CD4-positive, alpha-beta T cell treated with Interleukin-17A for 1 hour (primary cell): ENCODE measurements at regions not wholly inside any gene's neighbourhood (a gene's known extent, or its start where the extent isn't known, plus 50 kb on each side); places are given as distances from the start of the nearest gene placed in this dataset.

Source experiments
- DNase-seq: peaks from one replicate; pipeline ENCODE4 v3.0.0-alpha.2; 2020

DNA sequence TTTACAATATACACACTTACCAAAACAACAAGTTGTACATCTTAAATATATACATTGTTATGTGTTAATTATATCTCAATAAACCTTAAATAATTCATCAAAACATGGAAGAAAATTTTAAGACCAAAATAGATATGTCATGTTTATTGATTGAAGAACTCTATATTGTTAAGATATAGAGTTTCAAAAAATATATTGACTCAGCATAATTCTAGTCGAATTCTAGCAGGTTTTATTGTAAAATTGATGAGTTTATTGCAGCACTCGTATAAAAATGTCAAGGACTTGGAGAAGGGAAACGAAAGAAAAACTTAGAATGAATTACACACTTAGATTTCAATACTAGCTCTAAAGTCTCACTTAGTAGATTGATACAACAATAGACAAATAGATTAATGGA is 575.4 kb upstream of the SORCS1 start:
- DNase-seq = no peak

DNA sequence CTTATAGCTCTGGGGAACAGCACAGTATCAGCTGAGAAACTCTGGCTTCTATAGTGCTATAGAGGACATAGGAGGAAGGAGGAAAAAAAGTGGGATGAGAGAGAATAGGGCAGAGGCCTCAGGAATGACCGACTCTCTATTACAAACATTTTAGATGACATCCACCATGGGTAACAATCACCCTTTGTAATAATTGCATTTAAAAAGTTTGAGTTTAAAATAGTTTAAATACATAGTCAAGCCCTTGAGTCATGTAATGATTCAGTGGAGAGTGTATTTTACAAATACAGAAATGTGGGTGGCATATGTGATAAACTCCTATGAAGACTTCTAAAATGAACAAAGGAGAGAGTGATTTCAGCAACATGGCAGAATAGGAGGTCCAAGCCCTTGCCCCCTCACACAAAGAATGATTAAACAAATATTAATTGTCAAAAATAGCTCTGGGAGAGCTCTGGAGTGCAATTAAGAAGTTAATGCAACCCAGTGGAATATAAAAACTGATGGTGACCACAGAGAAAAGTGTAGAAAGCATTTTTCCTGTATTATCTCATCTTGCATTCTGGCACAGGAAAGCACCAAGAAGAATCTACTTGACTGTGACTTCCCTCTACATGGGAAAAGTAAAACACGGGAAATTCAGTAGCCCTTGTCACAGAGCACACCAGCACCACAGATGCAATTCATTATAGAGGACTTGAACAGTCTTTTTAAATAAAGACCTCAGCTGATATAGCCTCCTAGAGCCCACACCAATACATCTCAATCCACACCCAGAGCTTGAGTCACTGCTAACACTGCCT is 569.0 kb upstream of the SORCS1 start:
- DNase-seq = no peak

DNA sequence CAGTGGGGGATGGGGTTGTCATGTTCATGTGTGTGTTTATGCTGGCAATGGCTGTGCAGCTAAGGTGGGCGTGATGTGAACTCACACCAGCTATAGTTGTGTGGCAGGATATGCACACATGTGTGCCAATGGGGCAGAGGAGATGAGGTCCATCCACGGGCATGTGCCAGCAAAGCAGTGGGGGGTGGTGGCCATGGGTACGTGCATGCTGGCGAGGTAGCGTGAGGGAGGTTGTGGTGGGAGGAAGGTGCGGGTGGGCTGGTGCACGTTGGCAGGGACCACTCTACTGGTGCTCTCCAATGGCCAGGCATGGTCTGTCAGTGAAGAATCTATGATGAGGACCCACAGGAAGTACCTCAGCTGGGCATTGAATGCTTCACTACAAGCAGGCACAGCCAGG is 567.5 kb upstream of the SORCS1 start:
- DNase-seq = no peak

DNA sequence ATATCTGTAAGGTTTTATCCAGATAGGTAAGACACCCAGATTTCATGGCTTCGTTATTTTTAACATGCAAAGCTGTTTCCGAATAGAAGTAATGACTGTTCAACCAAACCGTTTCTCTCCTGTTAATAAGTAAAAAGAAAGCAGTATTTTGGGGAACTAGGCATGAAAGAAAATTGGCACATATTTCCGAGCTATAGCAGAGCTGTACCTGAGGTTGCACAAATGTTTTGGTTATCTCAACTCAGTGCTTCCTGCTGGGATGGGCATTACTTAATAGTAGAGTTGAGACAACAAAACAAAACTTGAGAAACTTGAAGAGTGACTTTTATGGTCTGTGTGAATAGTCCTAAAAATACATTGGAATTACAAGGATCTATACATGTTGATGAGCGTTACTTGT is 564.3 kb upstream of the SORCS1 start:
- DNase-seq = no peak

DNA sequence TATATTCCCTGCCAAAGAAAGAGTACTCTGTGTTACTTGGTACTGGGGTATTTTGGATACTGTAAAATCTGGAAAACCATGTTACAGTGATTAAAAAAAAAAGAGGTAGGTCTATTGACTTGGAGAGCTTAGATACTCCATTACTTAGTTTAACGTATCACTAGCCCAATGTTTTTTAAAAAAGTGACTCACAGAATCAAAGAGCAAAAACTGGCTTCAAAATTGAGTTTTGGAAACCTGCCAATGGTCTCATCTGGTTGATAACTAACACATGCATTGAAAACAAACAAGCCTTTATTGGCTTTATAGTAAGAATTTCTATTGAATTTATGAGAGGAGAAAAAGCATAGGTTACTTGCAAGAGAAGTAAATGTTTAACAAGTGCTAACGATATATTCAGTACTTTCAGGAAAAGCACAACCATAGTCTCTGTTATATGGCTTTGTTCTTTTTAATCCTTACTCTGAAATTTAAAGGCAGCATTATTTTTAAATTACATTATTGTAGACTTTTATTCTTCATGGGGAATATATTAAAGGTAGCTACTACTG is 563.3 kb upstream of the SORCS1 start:
- DNase-seq = no peak

DNA sequence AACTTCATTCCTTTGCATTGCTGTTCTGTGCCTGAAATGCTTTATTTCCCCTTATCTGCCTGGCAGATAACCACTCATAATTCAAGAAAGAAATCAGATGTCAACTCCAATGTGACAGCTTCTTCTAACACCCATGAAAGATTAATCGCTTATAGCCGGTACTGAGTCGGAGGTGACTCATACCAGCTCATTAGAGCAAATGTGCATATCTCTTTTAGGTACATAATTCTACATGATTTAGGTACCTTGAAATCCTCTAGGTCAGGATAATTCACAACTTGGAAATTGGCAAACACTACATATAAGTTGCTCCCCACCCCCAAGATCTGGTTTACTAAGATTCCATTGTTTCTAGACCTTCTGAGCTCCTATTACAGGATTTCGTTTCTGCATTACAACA is 554.4 kb upstream of the SORCS1 start:
- DNase-seq = no peak

DNA sequence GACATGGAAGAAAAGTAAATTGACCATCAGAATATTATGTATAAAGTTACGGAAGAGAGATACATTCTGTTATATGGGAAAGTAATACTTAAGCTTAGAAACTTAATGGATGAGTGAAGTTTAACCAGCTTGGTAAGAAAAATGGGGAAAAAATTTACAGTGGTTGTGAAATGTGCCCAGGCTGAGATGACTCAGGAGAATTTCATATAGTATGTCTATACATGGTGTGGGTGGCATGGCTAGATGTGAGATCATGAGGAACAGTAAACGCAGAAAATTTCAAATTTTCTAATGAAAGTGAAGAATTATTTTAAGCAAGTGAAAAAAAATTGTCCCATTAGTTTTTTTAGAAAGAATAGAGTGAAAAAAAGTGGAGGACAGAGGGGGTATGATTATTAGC is 552.5 kb upstream of the SORCS1 start:
- no peak for DNase-seq

DNA sequence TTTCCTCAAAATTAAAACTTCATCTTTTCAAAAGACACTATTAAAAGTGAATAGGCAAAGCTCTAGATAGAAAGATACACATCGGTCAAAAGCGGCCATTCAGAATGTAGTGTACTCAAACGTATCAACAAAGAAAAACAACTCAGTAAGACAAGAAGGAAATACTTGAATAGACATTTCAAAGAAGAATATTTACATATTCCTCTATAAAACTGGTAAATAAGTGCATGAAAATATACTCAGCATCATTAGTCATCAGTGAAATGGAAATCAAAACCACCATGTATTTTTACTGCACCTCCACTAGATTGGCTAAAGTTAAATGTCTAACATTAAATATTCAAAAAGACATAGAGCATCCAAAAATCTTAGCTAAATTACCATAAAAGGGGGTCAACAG is 551.1 kb upstream of the SORCS1 start:
- DNase-seq = no peak

DNA sequence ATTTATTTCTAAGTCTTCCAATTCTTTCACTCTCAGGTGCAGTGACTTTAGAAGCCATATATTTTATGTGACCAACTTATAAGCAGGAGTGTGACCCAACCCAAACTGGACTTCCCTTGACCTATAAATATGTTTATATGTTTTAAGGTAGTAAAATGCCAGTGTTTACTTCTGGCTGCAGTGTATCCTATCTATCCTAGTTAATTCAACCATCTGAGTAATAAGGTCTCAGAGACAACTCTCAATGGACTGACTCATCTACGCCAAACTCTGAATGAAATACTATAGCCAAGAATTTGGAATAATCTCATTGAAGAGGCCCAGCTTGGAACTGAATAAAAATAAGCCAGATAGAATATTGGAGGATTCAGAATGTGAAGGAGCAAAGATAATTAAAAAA is 544.5 kb upstream of the SORCS1 start:
- no peak for DNase-seq

DNA sequence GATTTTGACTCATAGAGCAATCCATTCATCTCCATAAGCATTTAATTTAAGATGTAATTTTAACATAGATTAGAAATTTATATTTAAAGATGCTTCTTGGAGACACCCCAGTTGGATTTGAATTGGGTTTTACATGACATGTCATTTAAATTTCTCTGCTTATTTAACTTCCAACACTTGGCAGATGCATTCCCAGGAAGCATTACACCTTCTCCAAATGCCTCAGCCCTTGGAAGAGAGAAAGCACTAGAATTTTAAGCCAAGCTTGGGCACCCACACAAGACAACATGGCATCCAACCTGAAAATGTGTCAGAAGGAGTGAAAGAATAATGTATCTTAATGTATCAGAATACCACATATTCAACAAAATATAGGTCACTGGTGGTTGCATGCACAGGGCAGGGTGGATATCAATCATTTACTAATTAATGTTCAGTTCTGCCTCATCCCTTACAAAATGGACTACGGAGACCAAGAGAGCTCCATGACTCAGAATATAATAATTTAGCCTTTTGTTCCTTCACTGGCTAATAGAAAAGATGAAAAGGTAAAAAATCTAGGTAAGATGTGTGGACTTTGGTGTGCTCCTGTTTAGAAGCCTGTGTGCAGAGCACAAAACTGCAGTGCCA is 541.7 kb upstream of the SORCS1 start:
- DNase-seq = no peak

DNA sequence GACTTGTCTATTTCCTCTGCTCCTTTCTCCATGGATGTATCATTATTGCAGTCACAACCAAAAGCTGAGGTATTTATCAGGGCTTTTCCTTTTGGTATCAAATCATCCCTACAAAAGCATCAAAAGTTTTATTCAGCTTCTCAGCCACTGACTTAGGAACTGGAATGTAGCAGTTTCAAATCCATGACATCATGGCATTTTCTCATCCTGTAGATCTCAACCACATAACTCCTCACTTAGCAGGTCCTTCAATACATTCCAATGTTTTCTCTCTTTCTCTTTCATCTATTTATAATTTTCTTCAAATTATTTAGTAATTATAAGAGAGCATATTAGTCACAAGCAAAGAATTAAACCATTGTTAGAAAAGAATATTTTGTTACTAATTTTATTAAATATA is 537.4 kb upstream of the SORCS1 start:
- DNase-seq = no peak

DNA sequence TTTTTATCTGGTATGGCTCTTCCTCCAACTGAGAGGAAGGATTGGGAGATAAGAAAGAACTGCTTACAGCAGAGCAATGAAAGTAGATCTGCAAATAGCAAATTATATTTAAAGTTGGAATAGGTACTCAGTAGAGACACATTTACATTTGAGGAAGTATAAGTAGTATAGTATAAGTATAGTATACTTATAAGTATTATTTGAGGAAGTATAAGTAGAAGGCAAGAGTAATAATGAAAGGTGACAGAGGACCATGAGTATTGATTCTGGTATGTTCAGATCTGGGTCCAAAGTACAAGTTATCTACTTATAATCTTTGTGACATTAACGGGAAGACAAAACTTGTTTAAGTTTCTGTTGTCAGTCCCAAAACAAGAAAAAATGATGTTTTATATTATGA is 527.6 kb upstream of the SORCS1 start:
- no peak for DNase-seq

DNA sequence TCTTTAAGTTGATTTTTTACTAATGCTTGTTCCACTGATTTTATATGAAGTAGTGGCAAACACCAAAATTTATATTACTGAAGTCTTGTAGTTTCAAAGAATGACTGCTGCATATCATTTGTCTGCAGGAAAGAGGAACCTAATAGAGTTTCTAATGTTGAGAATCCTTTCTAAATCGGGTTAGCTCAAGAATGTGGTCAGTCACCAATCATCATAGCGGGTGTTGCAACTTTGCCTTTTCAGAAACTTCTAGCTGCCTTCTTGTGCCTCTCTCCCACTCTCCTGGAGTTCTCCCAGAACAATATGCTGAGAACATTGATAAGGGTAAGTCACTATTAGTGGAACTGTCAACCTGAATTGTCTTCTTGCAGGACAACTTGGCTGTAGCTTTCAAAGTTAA is 524.8 kb upstream of the SORCS1 start:
- DNase-seq = no peak

DNA sequence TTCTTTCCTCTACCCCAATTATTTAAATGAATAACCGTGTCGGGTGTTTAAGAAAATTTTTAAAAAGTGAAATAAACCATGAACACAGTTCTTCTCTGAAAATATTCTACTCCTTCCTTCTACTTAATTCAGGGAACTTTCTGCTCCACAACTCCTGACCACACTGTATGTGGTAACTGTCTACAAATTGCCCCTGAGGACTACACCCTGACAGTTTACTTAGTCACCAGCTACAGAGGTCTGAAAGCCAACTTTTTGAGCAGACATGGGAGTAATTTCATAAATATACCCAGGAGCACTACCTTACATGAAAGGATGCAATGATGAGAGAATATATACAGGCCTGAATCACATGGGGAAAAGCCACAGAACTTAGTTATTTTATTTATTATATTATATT is 523.2 kb upstream of the SORCS1 start:
- no peak for DNase-seq

DNA sequence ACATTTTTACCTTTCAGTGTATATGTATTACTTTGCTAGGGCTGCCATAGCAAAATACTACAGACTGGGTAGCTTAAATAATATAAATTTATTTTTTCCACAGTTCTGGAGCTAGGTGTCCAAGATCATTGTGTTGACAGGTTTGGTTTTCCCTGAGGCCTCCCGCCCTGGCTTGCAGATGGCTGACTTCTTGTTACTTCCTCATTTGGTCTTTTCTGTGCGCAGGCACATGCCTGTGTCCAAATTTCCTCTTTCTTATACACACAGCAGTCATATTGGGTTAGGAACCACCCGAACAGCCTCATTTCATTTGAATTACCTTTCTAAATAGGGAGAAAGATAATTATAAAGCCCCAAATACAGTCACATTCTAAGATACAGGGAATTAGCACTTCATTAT is 521.6 kb upstream of the SORCS1 start:
- peak; percentile 1 for DNase-seq

DNA sequence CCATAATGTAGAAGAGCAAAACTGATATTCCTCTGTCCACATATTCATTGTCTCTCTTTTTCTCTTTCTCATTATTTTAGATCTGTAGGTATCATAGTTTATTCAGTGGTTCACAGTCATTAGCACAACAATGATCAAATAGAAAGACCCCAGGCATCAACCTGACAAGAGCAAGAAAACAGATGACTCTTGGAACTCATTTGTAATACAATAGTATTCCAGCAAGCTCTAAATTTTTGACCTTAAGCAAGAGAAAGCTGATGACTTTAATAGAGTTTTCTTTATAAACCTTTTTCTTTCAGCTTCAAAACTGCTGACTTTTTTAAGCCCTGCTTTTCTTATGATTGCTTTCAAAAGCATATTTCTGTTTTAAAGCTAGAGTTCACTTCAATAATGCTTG is 507.5 kb upstream of the SORCS1 start:
- DNase-seq = no peak

DNA sequence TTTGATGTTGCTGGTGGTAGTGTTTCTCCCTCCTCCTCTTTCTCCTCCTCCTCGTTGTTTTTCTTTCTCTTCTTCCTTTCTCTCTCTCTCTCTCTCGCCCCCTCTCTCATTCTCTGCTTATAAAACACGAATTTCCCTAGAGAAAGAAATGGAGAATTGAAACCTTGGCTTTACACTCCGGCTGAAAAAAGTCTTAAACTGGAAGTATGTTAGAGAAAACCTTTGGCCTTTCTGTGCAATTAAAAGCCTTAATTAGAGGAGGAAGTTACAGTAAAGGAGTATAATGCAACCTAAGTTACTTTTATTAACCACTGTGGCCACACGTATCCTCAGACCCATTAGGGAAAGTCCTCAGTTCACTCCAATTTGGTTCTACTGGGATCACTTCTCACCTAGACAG is 501.7 kb upstream of the SORCS1 start:
- no peak for DNase-seq

DNA sequence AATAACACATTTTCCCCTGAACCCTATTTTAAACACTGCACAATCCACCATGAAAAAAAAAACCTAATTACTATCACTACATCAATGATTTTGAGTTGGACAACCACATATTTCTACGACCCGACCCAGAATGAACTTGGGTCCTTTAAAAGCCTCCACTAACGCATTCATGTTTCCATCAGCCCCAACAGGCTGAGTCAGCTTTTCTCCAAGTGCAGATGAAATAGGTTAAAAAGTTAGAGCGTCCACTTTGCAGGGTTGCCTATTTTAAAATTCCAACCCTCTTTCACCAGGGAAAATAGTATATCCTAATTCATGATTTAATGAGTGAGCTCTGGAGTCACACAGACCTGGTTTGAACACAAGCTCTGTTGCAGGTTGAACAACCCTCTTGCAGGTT is 501.0 kb upstream of the SORCS1 start:
- DNase-seq = no peak

DNA sequence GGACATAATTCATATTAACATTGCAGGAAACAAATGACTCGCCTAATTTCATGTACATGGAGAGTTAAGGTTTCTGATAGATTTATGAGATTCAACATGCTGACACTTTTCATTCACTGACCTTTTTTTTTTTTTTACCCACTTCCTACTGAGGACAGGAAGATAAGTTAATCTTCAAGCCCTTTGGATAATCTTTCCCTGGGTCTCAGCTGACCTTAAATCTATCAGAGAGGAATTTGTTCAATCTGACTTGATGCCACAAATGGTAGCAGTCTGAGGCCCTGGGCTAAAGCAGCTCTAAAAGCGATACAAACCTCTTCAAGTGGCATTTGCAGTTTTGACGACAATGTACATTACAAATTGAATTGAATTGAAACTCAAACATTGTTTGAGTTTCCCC is 493.3 kb upstream of the SORCS1 start:
- DNase-seq = no peak

DNA sequence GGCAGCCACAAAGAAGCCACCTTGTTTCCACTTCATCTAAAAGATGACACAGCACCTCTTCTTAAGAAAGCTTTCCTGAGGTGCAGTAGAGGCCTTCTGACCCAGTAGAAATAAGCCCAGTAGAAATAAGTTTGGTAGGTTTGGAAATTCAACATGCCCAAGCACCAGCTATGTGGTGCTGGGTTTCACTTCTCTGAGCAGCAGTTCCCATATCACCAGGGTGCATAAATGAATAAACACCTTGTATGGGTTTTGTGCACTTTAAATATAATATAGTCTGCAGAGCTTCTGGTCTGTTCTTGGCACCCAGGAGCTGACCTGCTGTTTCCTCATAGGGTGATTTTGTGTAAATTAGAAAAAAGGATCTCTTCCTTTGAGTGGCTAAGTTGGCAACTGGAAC is 492.4 kb upstream of the SORCS1 start:
- DNase-seq = no peak

DNA sequence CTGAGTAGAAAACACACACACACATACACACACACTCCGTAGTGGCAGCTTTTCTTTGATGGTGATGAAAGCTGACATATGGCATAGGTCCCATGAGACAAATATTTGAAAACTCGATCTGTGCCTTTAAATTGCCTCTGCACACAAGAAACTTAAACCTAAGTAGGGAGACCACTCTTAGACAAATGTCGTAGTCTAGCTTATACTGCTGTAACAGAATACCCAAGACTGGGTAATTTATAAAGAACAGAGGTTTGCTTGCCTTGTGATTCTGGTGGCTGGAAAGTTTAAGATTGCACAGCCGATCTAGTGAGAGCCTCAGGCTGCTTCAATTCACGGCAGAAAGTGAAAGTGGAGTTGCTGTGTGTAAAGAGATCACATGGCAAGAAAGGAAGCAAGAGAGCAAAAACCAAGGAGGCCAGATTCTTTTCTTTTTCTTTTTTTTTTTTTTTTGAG is 489.4 kb upstream of the SORCS1 start:
- no peak for DNase-seq

DNA sequence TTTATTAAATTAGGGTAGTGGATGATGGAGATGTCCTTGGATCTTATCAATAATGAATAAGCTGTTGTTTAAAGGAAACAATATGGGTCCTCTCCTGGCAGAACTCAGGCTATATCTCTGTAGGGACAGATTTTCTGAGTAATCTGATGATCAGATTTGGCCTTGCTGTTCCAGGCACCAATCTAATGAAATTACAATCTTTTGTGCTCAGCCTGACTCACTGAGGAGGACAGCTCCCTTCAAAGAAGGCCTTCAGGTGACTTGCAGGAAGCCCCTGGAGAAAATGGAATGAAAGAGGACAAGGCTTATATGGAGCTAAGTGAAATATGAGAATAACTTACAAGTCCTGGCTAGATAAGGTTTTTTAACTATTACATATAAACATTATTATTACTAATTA is 486.4 kb upstream of the SORCS1 start:
- DNase-seq = no peak

DNA sequence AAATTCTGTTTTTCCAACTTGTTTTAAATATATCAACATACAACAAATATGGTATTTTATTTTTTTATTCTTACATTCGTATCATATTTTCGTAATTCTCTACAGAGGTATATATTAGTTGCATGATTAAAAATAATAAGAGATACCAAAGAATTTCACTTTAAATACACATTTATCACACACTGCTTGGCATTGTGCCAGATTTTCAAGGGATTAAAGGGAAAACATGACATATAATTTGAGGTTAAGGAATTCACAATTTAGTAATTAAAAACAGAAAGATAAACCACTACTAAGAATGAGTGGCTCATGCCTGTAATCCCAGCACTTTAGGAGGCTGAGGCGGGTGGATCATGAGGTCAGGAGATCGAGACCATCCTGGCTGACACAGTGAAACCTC is 484.7 kb upstream of the SORCS1 start:
- DNase-seq = no peak

DNA sequence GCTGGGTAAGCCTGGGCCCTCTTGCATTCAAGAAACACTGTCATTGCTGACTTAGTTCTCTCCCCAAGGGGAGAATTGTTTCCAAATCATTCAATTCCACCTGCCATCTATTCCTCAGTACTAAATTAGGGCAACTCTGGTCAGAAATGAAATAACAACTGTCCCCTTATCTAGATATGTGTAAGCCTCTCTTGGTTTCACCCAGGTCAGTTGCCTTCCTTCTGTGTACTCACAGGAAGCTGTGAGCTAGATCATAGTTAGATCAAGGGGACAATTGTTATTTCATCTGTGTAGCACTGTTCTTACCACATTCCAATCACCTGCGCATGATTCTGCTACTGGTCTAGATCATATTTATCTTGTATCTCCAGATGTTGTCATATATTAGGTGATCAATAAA is 483.0 kb upstream of the SORCS1 start:
- no peak for DNase-seq

DNA sequence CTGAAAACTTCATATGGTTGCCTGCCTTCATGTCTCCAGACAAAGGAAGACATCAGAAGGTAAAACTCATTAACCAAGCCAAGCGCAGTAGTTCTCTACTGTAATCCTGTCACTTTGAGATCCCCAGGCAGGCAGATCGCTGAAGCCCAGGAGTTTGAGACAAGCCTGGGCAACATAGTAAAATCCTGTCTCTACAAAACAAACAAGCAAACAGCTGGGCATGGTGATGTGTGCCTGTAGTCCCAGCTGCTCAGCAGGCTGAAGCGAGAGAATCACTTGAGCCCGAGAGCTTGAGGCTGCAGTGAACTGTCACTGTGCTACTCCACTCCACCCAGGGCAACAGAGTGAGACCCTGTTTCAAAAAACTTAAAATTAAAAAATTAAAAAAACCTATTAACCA is 467.4 kb upstream of the SORCS1 start:
- no peak for DNase-seq
